Stomach (tissue), 4 donors: ENCODE measurements at regions not wholly inside any gene's neighbourhood (a gene's known extent, or its start where the extent isn't known, plus 50 kb on each side); places are given as distances from the start of the nearest gene placed in this dataset.

Experiments
- POLR2A ChIP-seq, 4 donors: fragments of 450-650 bp; IDR thresholded peaks; one replicate each; pipeline ENCODE4 v1.6.1; 2016; ENCODE audit warnings: antibody characterized with exemption in 4 of 4, control low read depth in 2 of 4, mild to moderate bottlenecking in 1 of 4, moderate library complexity in 1 of 4
- POLR2AphosphoS5 ChIP-seq, 3 donors: sonication (generic); formaldehyde crosslinking; IDR thresholded peaks; one replicate each; pipeline ENCODE4 v1.6.1; 2016; ENCODE audit warnings: antibody characterized with exemption in 3 of 3
- TF ChIP-seq, protein P1 (sequence below), 7 experiments: fragments of 450-650 bp in 4 of 7; fragments of 200-600 bp in 3 of 7; sonication (generic) in 3 of 7; IDR thresholded peaks; one replicate each; pipeline ENCODE4 v1.5.1; 2016 to 2019; ENCODE audit warnings: antibody characterized with exemption in 7 of 7, control low read depth in 2 of 7, mild to moderate bottlenecking in 1 of 7

DNA sequence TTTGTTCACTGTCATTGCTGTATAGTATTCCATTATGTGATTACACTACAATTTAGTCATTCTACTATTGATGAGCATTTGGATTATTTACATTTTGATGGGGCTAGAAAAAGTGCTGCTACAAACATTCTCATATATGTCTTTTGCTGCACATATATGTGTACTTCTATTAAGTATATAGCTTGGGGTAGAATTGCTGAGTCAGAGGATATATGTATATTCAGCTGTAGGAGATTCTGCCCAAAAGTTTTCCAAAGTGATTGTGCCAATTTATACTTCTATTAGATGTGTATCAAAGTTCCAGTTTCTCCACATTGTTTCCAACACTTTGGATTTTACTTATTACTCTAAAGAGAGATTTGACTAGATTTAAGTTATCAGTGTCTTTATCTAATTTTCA lies 101.7 kb upstream of the UGP2 start:
- TF ChIP-seq, protein P1, sequence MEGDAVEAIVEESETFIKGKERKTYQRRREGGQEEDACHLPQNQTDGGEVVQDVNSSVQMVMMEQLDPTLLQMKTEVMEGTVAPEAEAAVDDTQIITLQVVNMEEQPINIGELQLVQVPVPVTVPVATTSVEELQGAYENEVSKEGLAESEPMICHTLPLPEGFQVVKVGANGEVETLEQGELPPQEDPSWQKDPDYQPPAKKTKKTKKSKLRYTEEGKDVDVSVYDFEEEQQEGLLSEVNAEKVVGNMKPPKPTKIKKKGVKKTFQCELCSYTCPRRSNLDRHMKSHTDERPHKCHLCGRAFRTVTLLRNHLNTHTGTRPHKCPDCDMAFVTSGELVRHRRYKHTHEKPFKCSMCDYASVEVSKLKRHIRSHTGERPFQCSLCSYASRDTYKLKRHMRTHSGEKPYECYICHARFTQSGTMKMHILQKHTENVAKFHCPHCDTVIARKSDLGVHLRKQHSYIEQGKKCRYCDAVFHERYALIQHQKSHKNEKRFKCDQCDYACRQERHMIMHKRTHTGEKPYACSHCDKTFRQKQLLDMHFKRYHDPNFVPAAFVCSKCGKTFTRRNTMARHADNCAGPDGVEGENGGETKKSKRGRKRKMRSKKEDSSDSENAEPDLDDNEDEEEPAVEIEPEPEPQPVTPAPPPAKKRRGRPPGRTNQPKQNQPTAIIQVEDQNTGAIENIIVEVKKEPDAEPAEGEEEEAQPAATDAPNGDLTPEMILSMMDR (IDR thresholded peaks at IDR 0.05), result no peak
- no peak for TF ChIP-seq POLR2A (IDR thresholded peaks at IDR 0.05)
- no peak for TF ChIP-seq POLR2AphosphoS5 (IDR thresholded peaks at IDR 0.05)
